CD4-positive, alpha-beta T cell treated with Interleukin-4 for 1 hour (primary cell): ENCODE measurements at regions not wholly inside any gene's neighbourhood (a gene's known extent, or its start where the extent isn't known, plus 50 kb on each side); places are given as distances from the start of the nearest gene placed in this dataset.

Source experiments
- DNase-seq, 2 donors: peaks; one replicate each; pipeline ENCODE4 v3.0.0-alpha.2; 2020 to 2022

DNA sequence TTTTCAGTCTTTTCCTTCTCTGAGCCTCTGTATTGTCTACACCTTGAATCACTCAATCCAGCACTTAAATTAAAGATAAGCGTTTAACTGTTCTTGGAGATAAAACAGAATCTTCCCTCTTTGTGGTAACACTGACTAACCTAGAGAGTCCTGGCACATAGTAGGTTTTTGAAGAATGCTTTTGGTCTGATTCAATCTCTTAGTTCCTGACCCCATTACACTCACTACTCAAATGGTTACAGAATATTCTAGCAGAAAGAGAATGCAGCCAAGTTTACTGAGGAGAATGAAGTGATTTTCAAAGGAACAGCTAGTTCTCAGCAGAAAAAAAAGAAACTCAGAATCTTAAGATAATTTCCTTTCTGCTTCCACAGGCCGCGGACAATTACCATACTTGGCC is 309.2 kb upstream of the PRMT6 start:
- DNase-seq: no peak

DNA sequence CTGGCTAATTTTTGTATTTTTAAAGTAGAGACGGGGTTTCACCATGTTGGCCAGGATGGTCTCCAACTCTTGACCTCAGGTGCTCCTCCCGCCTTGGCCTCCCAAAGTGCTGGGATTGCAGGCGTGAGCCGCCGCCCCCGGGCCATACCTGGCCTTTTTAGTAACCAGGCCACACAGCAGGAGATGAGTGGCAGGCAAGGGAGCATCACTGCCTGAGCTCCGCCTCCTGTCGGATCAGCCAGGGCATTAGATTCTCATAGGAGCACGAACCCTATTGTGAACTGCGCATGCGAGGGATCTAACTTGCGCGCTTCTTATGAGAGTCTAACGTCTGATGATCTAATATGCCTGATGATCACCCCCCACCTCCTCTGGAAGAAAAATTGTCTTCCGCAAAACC is 308.7 kb upstream of the PRMT6 start:
- no peak for DNase-seq

DNA sequence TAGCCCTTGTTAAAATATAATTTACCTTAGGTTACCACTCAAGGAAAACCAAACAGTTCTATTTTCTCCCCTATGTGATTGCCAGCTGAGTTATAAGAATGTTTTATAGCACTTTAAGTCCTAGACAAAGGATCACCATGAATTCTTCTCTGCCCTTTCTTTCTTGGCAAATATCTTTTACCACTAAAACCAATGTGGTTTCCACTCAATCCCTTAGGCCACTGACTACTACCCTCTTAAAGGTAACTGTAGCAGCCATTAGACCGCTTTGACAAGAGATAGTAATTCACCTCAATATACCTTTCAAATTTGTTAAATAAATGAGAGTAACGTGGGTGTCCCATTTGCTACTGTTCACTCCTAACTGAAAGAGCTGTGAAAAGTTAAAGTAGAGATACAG is 307.9 kb upstream of the PRMT6 start:
- no peak for DNase-seq

DNA sequence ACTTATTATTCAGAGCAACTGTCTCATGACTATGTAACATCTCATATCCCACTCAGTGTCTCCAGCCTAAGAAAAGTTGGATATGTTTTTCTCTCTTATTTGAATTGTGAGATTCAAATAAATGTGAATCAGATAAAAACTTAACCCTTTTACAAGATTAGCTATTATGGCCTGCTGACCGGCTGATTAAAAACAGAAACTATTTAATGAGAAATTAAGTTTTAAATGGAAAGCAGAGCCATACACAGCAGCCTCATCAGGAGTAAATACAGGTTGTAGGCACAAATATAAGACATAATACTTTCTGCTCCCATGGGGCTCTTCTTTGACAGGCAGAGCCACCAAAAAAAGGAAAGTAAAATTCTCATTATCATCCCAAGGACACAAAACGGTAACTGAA is 307.0 kb upstream of the PRMT6 start:
- no peak for DNase-seq

DNA sequence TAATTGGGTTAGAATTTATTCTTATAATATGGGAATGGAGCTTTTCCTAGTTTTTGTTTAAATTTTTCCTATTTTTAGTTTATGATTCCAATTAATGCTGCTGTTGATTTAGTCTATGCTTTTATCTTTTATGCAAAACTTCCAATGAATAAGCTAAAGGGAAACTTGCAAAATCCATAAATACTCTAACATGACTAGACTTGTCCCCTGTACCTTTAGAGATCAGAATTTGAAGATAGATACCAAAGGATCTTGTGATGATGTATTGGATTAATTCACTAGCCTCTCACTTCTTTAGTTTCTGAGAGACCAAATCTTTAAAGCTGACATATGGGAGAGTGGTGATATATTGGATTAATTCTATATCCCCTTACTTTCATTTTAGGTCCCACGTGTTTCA is 306.6 kb upstream of the PRMT6 start:
- DNase-seq: no peak

DNA sequence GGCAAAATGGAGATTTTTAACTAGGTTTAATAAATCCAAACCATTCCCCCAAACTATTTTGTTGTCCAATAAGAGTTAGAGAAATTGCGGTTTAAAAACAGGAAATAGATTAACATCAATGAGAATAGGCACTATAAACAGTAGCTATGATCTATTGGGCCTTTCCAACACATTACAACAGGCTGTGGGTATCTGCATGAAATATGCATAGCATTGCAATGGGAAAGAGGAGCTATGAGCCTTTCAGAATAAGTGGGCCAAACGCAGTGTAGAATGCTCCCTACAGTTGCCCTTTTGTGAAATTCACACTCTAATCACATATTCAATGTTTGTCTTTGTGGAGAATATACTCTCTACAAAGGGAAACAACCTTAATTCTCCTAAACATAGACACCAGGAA is 305.5 kb upstream of the PRMT6 start:
- no peak for DNase-seq

DNA sequence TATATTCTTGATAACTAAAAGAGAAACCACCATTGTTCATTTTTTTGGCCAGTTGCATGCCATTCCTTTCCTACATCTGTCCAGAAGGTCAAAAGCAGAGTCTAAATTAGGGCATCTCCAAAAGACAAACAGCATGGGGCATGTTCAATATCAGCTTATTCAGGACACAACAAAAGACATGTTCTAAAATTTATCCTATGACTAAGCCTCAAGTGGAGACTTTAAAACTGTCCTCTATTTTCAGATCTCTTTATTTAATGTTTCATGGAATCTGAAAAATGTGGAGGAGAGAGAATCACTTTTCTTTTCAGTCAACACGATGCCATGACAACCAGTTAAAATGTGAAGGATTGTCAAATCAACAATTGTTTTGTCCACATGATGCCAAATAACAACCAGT is 303.4 kb upstream of the PRMT6 start:
- DNase-seq: no peak

DNA sequence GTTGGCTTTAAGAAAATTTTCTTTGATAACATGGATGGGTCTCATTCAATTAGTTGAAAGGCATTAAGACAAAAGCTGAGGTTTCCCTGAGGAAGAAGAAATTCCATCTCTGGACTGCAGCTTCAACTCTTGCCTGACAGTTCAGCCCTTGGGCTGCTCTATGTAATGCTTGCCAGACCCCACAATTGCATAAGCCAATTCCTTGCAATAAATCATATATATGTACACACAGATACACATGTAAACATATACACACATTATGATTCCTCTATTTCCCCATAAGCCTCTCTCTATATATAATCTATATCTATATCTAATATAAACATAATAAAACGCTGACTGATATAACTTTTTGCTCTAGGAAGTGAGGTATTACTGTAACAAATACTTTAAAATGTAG is 301.5 kb upstream of the PRMT6 start:
- no peak for DNase-seq

DNA sequence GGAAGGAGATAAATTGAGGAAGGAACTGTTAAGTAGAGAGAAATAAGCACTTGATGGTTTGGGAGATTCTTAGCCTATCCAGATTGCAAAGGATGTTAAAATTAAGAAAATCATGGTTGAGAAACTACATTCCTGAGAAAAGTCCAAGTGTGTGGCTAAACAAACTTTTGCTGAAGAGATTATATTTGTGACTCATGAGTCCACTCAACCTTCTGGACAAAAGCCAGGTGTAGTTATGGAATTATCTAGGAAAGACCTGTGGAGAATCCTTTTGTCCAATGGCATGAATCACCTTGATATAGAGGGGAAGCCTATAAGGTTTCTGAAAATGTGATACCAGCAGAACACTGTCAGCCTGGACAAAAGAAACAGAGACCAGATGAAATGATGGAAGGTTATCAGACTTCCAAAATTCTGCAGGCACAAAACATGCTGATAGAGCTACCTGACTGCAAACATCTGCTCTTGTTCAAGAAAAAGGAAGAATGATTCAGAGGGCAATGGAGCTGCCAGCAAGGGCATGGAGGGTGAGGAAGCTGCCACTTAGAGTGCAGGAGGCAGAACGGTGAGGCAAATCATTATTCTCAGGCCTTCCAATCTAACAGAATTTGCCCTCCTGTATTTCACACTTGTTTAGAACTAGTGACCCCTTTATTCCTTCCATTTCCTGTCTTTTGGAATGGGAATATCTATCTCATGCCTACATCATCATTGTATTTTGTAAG is 300.6 kb upstream of the PRMT6 start:
- DNase-seq: no peak

DNA sequence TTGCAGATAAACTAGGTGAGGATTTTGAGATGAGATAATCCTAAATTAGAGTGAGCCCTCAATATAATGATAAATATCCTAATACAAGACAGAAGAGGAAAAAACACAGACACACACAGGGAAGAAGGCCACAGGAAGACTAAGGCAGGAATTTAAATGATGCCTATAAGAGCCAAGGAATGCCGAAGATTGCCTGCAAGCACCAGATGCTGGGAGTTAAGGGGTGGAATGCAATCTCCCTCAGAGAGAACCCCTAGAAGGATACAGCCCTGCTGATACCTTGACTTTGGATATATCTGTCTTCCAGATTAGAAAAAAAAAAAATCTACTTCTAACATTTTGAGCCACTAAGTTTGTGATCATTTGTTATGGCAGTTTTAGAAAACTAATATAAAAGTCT is 299.7 kb upstream of the PRMT6 start:
- DNase-seq: no peak

DNA sequence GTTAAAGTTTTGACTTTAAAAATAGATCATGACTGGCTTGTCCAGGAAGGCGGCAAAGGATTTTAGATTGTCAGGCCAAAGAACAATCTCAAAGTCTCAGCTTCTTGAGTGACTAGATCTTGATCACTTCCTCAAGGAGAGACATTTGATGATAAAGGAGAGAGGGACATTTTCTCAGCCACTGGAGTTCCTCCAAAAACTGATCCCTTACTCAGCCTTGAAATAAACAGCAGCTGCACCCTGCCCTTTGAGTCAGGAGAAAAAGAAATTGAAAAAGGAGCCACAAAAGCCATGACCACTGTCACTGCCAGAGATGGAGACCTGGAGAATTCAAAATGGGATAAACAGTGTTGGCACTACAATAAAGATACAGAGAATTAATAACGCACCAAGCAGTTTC is 288.4 kb upstream of the PRMT6 start:
- DNase-seq: no peak

DNA sequence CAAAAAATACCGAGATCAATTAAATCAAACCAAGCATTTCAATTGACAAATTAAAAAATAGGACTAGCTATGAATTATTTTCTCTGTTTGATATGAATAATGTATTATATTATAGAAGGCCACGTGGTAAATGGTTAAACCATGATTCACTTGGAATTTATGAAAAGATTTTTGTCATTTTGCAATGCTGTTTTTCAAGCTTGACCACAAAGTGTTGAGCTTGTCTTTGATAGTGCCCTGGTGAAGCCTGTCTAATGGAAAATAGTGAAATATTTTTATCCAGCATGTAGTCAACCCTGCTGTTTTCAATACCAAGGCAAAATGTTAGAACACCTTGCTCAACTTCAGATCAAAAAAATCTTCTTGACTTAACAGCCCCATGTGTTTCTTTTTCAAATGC is 288.0 kb upstream of the PRMT6 start:
- no peak for DNase-seq

DNA sequence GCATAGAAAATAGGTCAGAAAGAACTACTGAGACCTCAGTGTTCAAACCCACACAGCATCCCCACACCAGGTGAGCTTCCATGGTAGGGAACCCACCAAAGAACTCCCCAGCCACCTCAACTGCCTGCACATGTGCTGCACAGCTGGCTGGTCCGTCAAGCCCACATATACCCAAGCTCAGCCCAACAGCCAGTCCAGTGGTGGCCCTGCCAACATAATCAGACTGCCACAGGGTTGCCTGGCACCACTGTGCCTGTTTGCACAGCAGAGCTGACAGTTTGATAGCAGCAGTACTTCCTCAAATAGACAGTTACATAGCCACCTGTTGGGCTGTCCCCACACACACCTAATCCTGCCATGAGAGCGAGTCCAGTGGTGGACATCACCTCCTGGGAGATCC is 283.3 kb upstream of the PRMT6 start:
- no peak for DNase-seq

DNA sequence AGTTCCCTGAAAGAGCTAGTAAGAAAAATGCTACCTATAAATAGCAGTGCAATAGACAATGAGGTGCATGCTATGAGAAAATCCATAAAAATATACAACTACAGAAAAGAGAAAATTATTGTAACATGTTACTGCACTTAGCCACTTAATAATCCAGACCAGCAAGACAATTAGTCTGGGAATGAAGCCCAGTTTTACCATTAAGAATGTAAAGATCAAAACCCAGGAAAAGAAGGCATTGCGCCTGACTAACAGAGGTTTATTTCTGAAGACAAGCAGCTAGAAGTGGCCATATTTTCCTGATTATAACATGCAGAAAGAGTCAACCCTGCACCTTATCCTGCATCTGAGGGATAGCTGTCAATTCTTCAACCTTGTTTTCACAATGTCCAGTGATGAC is 276.4 kb upstream of the PRMT6 start:
- DNase-seq: no peak

DNA sequence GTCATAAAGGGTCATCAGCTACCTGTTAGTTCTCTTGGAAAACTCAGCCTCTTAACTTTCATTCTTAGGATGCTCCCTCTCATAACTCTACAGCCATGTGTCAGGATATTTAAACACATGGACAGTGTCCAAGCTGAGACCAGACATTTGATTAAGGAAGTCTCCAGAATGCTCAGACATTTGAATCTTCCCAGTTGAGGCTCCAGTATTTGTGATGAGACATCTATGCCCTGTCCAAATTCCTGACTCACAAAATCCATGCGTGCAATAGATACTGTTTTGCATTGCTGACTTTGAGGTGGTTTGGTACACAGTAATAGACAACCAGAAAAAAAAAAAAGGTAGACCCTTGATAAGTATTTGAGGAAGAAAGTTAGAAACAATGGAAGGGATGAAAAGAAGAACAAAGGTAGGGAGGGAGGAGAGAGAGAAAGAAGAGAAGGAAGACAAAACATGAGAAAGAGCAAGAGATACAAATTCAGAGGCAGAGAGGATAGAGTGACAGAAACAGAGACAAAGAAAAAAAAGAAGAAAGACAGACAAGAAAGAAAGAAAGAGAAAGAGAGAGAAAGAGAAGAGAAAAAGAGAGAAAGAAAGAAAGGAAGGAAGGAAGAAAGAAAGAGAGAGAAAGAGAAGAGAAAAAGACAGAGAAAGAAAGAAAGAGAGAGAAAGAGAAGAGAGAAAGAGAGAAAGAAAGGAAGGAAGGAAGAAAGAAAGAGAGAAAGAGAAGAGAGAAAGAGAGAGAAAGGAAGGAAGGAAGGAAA is 275.5 kb upstream of the PRMT6 start:
- no peak for DNase-seq

DNA sequence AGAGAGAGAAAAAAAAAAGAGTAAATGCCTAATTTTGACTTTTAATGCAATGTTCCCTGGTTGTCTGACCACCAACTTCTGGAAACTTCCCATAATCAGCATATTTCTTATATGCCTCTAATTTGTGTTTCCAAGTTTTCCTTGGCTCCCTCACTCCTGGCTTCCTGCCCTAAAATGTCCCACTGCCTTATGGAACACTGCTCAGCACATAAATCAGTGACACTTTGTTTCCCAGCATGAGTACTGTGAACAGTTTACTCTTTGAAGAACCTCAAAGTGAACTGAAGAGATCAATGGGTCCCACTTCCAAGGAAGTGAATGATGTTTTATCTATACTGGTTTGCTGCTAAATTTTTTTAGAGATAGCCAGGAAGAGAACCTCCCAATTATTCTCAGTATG is 271.3 kb upstream of the PRMT6 start:
- DNase-seq: no peak

DNA sequence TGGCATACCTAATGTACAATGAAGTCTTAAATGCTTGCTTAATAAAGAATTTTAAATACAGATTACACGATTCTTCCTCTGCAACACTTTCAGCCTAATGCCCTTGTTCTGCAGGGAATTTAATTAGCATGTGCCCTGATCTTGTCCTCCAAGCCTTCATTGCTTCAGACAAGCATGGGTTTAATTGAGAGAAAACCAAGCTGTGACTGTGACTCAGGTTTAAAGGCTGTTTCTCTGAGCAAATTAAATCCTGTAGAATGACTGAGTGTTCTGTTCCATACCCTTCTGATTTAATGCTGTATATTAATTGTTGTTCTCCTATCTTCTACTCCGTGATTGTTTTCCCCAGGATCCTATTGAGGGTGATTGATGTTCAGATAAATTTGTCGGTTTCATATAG is 269.0 kb upstream of the PRMT6 start:
- no peak for DNase-seq

DNA sequence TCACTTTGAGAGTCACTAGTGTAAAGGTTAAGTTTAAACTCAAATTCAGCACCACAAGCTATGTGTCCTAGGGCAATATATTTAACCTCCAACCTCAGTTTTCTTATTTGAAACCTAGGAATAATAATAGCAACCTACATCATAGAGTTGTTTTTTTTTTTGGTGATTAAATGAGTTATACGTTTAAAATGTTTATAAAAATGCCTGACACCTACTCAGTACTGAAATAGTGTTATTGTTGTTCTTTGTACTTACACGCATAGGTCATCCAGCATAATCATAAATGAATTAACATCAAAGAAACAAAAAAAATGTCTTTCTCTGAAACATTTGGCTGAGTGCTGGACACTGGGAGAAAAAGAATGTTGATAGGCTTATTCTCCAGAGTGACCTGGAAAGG is 266.8 kb upstream of the PRMT6 start:
- DNase-seq: no peak

DNA sequence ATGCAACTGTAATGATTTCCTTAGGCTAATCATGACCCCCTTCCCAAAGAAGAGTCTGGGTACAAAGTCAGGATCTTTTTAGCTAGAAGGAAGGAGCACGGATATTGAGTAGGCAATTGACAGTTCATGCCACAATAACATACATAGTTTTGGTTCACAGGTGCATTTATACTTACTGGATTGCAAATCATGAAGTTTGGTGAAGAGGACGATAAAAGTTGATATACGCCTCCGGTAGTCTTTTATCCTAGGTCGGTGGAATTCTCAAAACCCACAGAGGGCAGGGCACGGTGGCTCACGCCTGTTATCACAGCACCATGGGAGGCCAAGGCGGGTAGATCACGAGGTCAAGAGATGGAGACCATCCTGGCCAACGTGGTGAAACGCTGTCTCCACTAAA is 265.4 kb upstream of the PRMT6 start:
- no peak for DNase-seq

DNA sequence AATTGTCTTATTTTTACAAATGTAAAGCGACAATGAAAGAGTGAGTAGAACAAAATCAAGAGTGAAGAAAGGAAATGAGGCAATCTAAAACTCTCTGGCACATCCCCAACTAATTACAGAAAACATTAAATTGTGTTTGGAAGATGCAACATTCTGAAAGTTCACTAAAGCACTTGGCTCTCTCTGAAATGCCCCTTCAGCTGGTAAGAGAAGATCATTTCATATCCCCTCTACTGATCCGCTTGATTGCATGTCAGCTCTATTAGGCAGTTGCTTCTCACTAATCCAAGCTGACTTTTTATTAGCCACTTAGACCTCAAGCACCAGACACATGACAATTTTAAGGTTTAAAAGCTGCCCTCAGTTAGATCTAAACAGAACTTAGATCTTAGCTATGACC is 262.8 kb upstream of the PRMT6 start:
- no peak for DNase-seq

DNA sequence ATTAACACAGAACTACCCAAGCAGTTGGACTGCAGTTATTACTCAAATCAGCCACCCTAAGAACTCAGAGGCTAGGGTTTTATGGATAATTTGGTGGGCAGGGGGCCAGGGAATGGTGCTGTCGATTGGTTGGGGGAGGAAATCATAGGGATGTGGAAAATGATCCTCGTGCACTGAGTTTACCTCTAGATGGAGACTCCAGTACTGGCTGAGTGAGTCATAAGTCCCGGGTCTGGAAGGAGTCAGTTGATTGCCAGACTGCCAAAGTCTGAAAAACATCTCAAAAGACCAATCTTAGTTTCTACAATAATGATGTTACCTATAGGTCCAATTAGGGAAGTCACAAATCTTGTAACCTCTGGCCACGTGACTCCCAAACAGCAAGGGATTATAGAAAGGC is 257.5 kb upstream of the PRMT6 start:
- no peak for DNase-seq

DNA sequence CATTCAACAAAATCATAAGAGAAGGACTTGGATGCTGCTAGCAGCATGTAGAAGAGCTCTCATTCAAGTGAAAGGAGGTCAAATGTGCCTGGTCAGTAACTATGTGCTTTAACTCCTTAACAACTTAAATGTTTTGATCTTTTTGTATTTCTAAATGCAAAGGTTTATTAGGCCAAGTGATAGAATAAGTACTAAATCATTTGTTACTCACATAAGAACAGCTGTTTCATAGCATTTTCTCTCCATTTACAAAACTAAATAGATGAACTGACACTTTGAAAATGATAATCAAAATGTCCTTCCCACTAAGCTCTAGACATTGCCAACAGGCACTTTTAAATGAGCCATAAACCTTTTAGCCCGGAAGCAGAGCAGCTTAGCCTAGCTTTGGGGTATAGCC is 254.3 kb upstream of the PRMT6 start:
- DNase-seq: no peak

DNA sequence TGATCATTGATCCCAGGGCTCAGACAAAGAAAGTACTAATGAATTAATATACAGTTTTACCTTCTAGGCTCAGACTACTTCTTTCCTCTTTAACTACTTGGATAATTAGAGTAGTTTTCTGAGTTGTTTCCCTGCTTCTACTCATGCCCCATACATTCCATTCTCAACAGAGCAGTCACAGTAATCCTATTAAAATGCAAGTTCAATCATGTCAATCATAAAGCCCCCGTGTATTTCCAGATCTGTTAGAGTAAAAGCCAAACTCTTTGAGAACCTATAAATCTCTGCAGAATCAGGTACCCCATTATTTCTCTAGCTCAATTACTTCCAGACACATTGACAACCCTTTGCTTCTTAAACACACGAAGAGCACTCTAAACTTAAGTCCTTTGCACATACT is 242.1 kb upstream of the PRMT6 start:
- DNase-seq: no peak

DNA sequence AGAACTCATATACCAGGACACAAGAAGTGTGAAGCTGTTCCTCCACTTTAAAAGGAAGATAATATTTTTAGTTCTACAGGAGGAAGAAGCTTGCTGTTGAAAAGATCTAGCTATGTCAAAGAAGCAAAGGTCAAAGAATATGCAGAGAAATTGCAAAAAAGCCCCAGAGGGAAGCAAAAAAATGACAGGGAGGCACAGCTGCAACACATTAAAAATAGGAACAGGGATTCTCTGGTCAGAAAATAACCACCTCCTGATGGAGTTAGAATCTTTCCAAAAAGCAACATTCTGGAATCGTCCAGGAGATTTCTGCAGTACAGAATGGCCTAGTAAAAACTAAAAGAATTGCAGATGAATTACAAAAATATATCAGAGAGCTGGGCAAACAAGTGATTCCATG is 238.9 kb upstream of the PRMT6 start:
- DNase-seq: no peak

DNA sequence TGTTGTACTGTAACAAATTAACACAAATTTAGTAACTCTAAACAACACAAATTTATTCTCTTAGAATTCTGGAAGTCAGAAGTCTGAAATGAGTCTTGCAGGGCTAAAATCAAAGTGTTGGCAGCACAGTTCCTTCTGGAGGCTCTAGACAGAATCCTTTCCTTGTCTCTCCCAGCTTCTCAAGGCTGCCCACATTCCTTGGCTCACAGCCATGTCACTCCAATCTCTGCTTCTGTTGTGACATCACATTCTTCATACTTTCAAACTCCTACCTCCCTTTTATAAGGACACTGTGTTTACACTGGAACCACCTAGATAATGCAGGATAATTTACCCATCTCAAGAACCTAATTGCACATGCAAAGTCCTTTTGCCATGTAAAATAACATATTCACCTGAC is 225.0 kb upstream of the PRMT6 start:
- DNase-seq: no peak
